Neural cell (in vitro differentiated cells): ENCODE measurements at regions not wholly inside any gene's neighbourhood (a gene's known extent, or its start where the extent isn't known, plus 50 kb on each side); places are given as distances from the start of the nearest gene placed in this dataset.
"Not testable (repeated sequence)": the region's sequence is repeated elsewhere in the genome, so short reads cannot be mapped to it uniquely, and the experiment has no call there.

Experiments
- H2AFZ ChIP-seq: fragments of 200-600, 300-800 bp; sonication (generic), shearing (Covaris generic); 2 replicates; pipeline ENCODE4 v1.6.0; 2014; ENCODE audit warnings: low read depth, mild to moderate bottlenecking, antibody characterized with exemption, low read length, moderate library complexity
- H3F3A ChIP-seq: fragments of 200-600 bp; shearing (Covaris generic); 2 replicates; pipeline ENCODE4 v1.6.1; 2016; ENCODE audit warnings: mild to moderate bottlenecking, moderate library complexity, mixed read lengths, antibody characterized with exemption, low read length; ENCODE audit not compliant: insufficient read depth, poor library complexity, severe bottlenecking
- H3K27ac ChIP-seq: fragments of 200-600, 300-800 bp; sonication (generic), shearing (Covaris generic); 2 replicates; pipeline ENCODE4 v1.5.1; 2014; ENCODE audit warnings: mild to moderate bottlenecking, low read length, moderate library complexity
- H3K27me3 ChIP-seq: fragments of 300-800, 200-600 bp; sonication (generic), shearing (Covaris generic); 2 replicates; pipeline ENCODE4 v1.6.0; 2014; ENCODE audit warnings: mild to moderate bottlenecking, low read depth, low read length, moderate library complexity; ENCODE audit not compliant: insufficient read depth
- H3K36me3 ChIP-seq: fragments of 300-800, 200-600 bp; sonication (generic), shearing (Covaris generic); 2 replicates; pipeline ENCODE4 v1.5.1; 2014; ENCODE audit warnings: mild to moderate bottlenecking, antibody characterized with exemption, low read length, moderate library complexity; ENCODE audit not compliant: insufficient read depth
- H3K4me2 ChIP-seq: fragments of 300-800, 200-600 bp; sonication (generic), shearing (Covaris generic); 2 replicates; pipeline ENCODE4 v1.6.0; 2014; ENCODE audit warnings: mild to moderate bottlenecking, low read length
- H3K4me3 ChIP-seq: fragments of 300-800, 200-600 bp; sonication (generic), shearing (Covaris generic); 2 replicates; pipeline ENCODE4 v1.5.1; 2014; ENCODE audit warnings: mild to moderate bottlenecking, low read length, moderate library complexity
- H3K79me2 ChIP-seq: fragments of 200-600 bp; shearing (Covaris generic); replicated peaks from 2 replicates; pipeline ENCODE4 v1.6.0; 2014; ENCODE audit warnings: mild to moderate bottlenecking, low read length, moderate library complexity; ENCODE audit not compliant: insufficient read depth
- H3K9ac ChIP-seq: fragments of 300-800, 200-600 bp; sonication (generic), shearing (Covaris generic); 2 replicates; pipeline ENCODE4 v1.6.1; 2016; ENCODE audit warnings: mild to moderate bottlenecking, low read length, mixed read lengths
- H3K9me2 ChIP-seq: fragments of 200-600 bp; shearing (Covaris generic); 2 replicates; pipeline ENCODE4 v1.6.1; 2016; ENCODE audit warnings: mild to moderate bottlenecking, low read length, mixed read lengths; ENCODE audit not compliant: insufficient read depth
- H3K9me3 ChIP-seq: fragments of 200-600, 300-800 bp; sonication (generic), shearing (Covaris generic); 2 replicates; pipeline ENCODE4 v1.6.1; 2016; ENCODE audit warnings: mild to moderate bottlenecking, mixed run types, low read length, moderate library complexity, mixed read lengths
- H4K20me1 ChIP-seq: fragments of 200-600 bp; shearing (Covaris generic); 2 replicates; pipeline ENCODE4 v1.6.1; 2016; ENCODE audit warnings: mild to moderate bottlenecking, mixed run types; ENCODE audit not compliant: insufficient read depth
- CTCF ChIP-seq: fragments of 450-650 bp; IDR thresholded peaks from 2 replicates; pipeline ENCODE4 v1.5.1; 2014; ENCODE audit warnings: antibody characterized with exemption, mild to moderate bottlenecking, moderate library complexity; ENCODE audit not compliant: poor library complexity, severe bottlenecking
- EP300 ChIP-seq: fragments of 450-650 bp; conservative IDR thresholded peaks from 2 replicates; pipeline ENCODE4 v1.6.1; 2014; ENCODE audit warnings: antibody characterized with exemption, mild to moderate bottlenecking, moderate library complexity; ENCODE audit not compliant: poor library complexity, severe bottlenecking
- EZH2 ChIP-seq: fragments of 200-600, 300-800 bp; shearing (Covaris generic), sonication (generic); IDR thresholded peaks from 2 replicates; pipeline ENCODE4 v1.6.1; 2014; ENCODE audit warnings: antibody characterized with exemption, low read length, borderline replicate concordance, mild to moderate bottlenecking; ENCODE audit not compliant: insufficient read depth, poor library complexity, severe bottlenecking
- MXI1 ChIP-seq: fragments of 450-650 bp; conservative IDR thresholded peaks from 2 replicates; pipeline ENCODE4 v1.6.1; 2014; ENCODE audit warnings: antibody characterized with exemption, mild to moderate bottlenecking; ENCODE audit not compliant: poor library complexity, severe bottlenecking
- POLR2AphosphoS5 ChIP-seq: IDR thresholded peaks from 2 replicates; pipeline ENCODE4 v1.6.1; 2012
- RAD21 ChIP-seq: fragments of 450-650 bp; conservative IDR thresholded peaks from 2 replicates; pipeline ENCODE4 v1.6.1; 2014; ENCODE audit warnings: antibody characterized with exemption, mild to moderate bottlenecking, moderate library complexity
- REST ChIP-seq: IDR thresholded peaks from 2 replicates; pipeline ENCODE4 v1.6.1; 2012; ENCODE audit warnings: borderline replicate concordance
- SMC3 ChIP-seq: fragments of 450-650 bp; conservative IDR thresholded peaks from 2 replicates; pipeline ENCODE4 v1.6.1; 2014; ENCODE audit warnings: antibody characterized with exemption, mild to moderate bottlenecking, moderate library complexity; ENCODE audit not compliant: poor library complexity
- TAF1 ChIP-seq: IDR thresholded peaks from 2 replicates; pipeline ENCODE4 v1.6.1; 2012; ENCODE audit warnings: low read depth

GRCh38 chr2:242059566-242059965 lies 190.0 kb downstream of the RTP5 start:
- Histone ChIP-seq H3K4me3 (no peak overlapping the region), H3K4me2 (no peak overlapping the region), H3K9me3 (peaks cover 5% of the 10 kb centered on the region), H3K36me3 (no peaks in the 10 kb centered on the region), H3K27ac (no peak overlapping the region), H3K27me3 (no peaks in the 10 kb centered on the region), H3K9me2 (no peaks in the 10 kb centered on the region), H4K20me1 (no peaks in the 10 kb centered on the region), H3K9ac (no peak overlapping the region), H2AFZ (no peak overlapping the region), H3F3A (no peaks in the 10 kb centered on the region), H3K79me2 (no peaks in the 10 kb centered on the region)
- TF ChIP-seq SMC3 (no peak), POLR2AphosphoS5 (no peak), CTCF (no peak), EZH2 (no peak), RAD21 (no peak), EP300 (no peak), TAF1 (no peak), MXI1 (no peak), REST (no peak)

GRCh38 chr2:242060212-242060835 lies 190.8 kb downstream of the RTP5 start:
- Histone ChIP-seq H3K36me3 (no peaks in the 10 kb centered on the region), H4K20me1 (no peaks in the 10 kb centered on the region), H3K9ac (no peak overlapping the region), H3K27ac (no peak overlapping the region), H3K27me3 (no peaks in the 10 kb centered on the region), H3K9me3 (peaks cover 5% of the 10 kb centered on the region), H3F3A (no peaks in the 10 kb centered on the region), H2AFZ (no peak overlapping the region), H3K79me2 (no peaks in the 10 kb centered on the region), H3K4me3 (no peak overlapping the region), H3K4me2 (no peak overlapping the region), H3K9me2 (no peaks in the 10 kb centered on the region)
- TF ChIP-seq TAF1 (no peak), EZH2 (no peak), CTCF (no peak), REST (no peak), RAD21 (no peak), MXI1 (no peak), POLR2AphosphoS5 (no peak), EP300 (no peak), SMC3 (no peak)

GRCh38 chr2:242061930-242062329 lies 192.4 kb downstream of the RTP5 start:
- not testable (repeated sequence) for H3K4me2 ChIP-seq, H3K36me3 ChIP-seq, H3F3A ChIP-seq, H3K9ac ChIP-seq, H3K9me3 ChIP-seq, H2AFZ ChIP-seq, H3K27ac ChIP-seq, H3K4me3 ChIP-seq, H3K27me3 ChIP-seq, H3K79me2 ChIP-seq, H3K9me2 ChIP-seq, H4K20me1 ChIP-seq
